ENCODE measurements at regions not wholly inside any gene's neighbourhood (a gene's known extent, or its start where the extent isn't known, plus 50 kb on each side); places are given as distances from the start of the nearest gene placed in this dataset.

- TF ChIP-seq POLR2AphosphoS5 (IDR thresholded peaks at IDR 0.05; ENCODE audit: low read depth, low read length), result no peak
- no peak for TF ChIP-seq FOXP2 (optimal IDR thresholded peaks at IDR 0.05; ENCODE audit: borderline replicate concordance, extremely low read depth, extremely low read length, insufficient read depth)
- no peak for TF ChIP-seq REST (IDR thresholded peaks at IDR 0.05; ENCODE audit: insufficient read depth in 1 of 2, low read depth in 2 of 2, low read length in 2 of 2)
- TF ChIP-seq TAF1 (IDR thresholded peaks at IDR 0.05; ENCODE audit: borderline replicate concordance, insufficient read depth, low read length), result no peak
- TF ChIP-seq SIN3A (IDR thresholded peaks at IDR 0.05; ENCODE audit: borderline replicate concordance, insufficient read depth, low read length), result no peak
Observed at GRCh38 chr1:242842094-242842493, 317.6 kb upstream of the PLD5 start.

- TF ChIP-seq POLR2AphosphoS5 (IDR thresholded peaks at IDR 0.05; ENCODE audit: low read depth, low read length), result no peak
- TF ChIP-seq FOXP2 (optimal IDR thresholded peaks at IDR 0.05; ENCODE audit: borderline replicate concordance, extremely low read depth, extremely low read length, insufficient read depth), result no peak
- TF ChIP-seq REST (IDR thresholded peaks at IDR 0.05; ENCODE audit: insufficient read depth in 1 of 2, low read depth in 2 of 2, low read length in 2 of 2), result no peak
- TF ChIP-seq SIN3A (IDR thresholded peaks at IDR 0.05; ENCODE audit: borderline replicate concordance, insufficient read depth, low read length), result no peak
- no peak for TF ChIP-seq TAF1 (IDR thresholded peaks at IDR 0.05; ENCODE audit: borderline replicate concordance, insufficient read depth, low read length)
Observed at GRCh38 chr1:242839101-242839500, 314.6 kb upstream of the PLD5 start.

- TF ChIP-seq FOXP2 (optimal IDR thresholded peaks at IDR 0.05; ENCODE audit: borderline replicate concordance, extremely low read depth, extremely low read length, insufficient read depth), result no peak
- TF ChIP-seq POLR2AphosphoS5 (IDR thresholded peaks at IDR 0.05; ENCODE audit: low read depth, low read length), result no peak
- no peak for TF ChIP-seq SIN3A (IDR thresholded peaks at IDR 0.05; ENCODE audit: borderline replicate concordance, insufficient read depth, low read length)
- TF ChIP-seq TAF1 (IDR thresholded peaks at IDR 0.05; ENCODE audit: borderline replicate concordance, insufficient read depth, low read length), result no peak
Observed at GRCh38 chr1:242836423-242836822, 311.9 kb upstream of the PLD5 start.

GRCh38 chr1:242828828-242829227 is 304.3 kb upstream of the PLD5 start:
- TF ChIP-seq FOXP2 (optimal IDR thresholded peaks at IDR 0.05; ENCODE audit: borderline replicate concordance, extremely low read depth, extremely low read length, insufficient read depth) (no peak), POLR2AphosphoS5 (IDR thresholded peaks at IDR 0.05; ENCODE audit: low read depth, low read length) (no peak), REST (IDR thresholded peaks at IDR 0.05; ENCODE audit: insufficient read depth in 1 of 2, low read depth in 2 of 2, low read length in 2 of 2) (no peak), TAF1 (IDR thresholded peaks at IDR 0.05; ENCODE audit: borderline replicate concordance, insufficient read depth, low read length) (no peak), SIN3A (IDR thresholded peaks at IDR 0.05; ENCODE audit: borderline replicate concordance, insufficient read depth, low read length) (no peak)

- TF ChIP-seq SIN3A (IDR thresholded peaks at IDR 0.05; ENCODE audit: borderline replicate concordance, insufficient read depth, low read length), result no peak
- no peak for TF ChIP-seq POLR2AphosphoS5 (IDR thresholded peaks at IDR 0.05; ENCODE audit: low read depth, low read length)
- no peak for TF ChIP-seq FOXP2 (optimal IDR thresholded peaks at IDR 0.05; ENCODE audit: borderline replicate concordance, extremely low read depth, extremely low read length, insufficient read depth)
- TF ChIP-seq REST (IDR thresholded peaks at IDR 0.05; ENCODE audit: insufficient read depth in 1 of 2, low read depth in 2 of 2, low read length in 2 of 2), result no peak
Observed at GRCh38 chr1:242828199-242828598, 303.7 kb upstream of the PLD5 start.
